Transverse colon (tissue), 4 donors: ENCODE measurements at regions not wholly inside any gene's neighbourhood (a gene's known extent, or its start where the extent isn't known, plus 50 kb on each side); places are given as distances from the start of the nearest gene placed in this dataset.

ENCODE experiments used
- DNase-seq: peaks from one replicate; pipeline ENCODE4 v3.0.0-alpha.2; 2019
- H3K27ac ChIP-seq, 4 donors: fragments of 200-600 bp; sonication (generic); 2 replicates each; pipeline ENCODE4 v1.5.1; 2016 to 2018; ENCODE audit warnings: inconsistent platforms in 4 of 4
- H3K27me3 ChIP-seq: fragments of 200-600 bp; sonication (generic); 2 replicates; pipeline ENCODE4 v1.5.1; 2017; ENCODE audit warnings: inconsistent platforms
- H3K36me3 ChIP-seq, 4 donors: fragments of 200-600 bp; sonication (generic); 2 replicates each; pipeline ENCODE4 v1.5.1; 2017 to 2019; ENCODE audit warnings: inconsistent platforms in 4 of 4
- H3K4me1 ChIP-seq, 4 donors: fragments of 200-600 bp; sonication (generic); 2 replicates each; pipeline ENCODE4 v1.5.1; 2017 to 2020; ENCODE audit warnings: inconsistent platforms in 4 of 4
- H3K4me3 ChIP-seq, 4 donors: fragments of 200-600 bp; sonication (generic); 1 replicate in 1 of 4; 2 replicates in 3 of 4; pipeline versions ENCODE4 v1.5.1 to v1.6.1; 2017 to 2019; ENCODE audit warnings: inconsistent platforms in 4 of 4
- H3K9me3 ChIP-seq, 2 donors: fragments of 200-600 bp; sonication (generic); 2 replicates each; pipeline ENCODE4 v1.5.1; 2017 to 2019; ENCODE audit warnings: inconsistent platforms in 2 of 2
- EP300 ChIP-seq: sonication (generic); formaldehyde crosslinking; IDR thresholded peaks from one replicate; pipeline ENCODE4 v1.6.1; 2017; ENCODE audit warnings: antibody characterized with exemption, low read depth
- POLR2A ChIP-seq: fragments of 450-650 bp; IDR thresholded peaks from one replicate; pipeline ENCODE4 v1.6.1; 2016; ENCODE audit warnings: antibody characterized with exemption, mild to moderate bottlenecking, moderate library complexity
- POLR2AphosphoS5 ChIP-seq, 3 donors: sonication (generic); formaldehyde crosslinking; IDR thresholded peaks; one replicate each; pipeline ENCODE4 v1.6.1; 2016; ENCODE audit warnings: antibody characterized with exemption in 3 of 3
- WGBS, 2 donors: methylation state at CpG; one replicate each; pipeline ENCODE4 v1.1.5; 2018; ENCODE audit warnings: low coverage in 1 of 2; 5-methylcytosine and 5-hydroxymethylcytosine counted together
- in situ Hi-C, 4 donors: fragments of 200-750 bp; cut with MboI; loops; one replicate each; pipeline versions ENCODE4 v1.15.0 to v1.15.1; 2017; ENCODE audit warnings: low sequenced_read_pairs in 3 of 4, low pct_ligation_motif_present in 1 of 4, low pct_unique_long_range_greater_than_20kb in 1 of 4
- intact Hi-C: fragments of 100-400 bp; cut with DNase I; formaldehyde crosslinking; loops from one replicate; pipeline ENCODE4 v1.15.1; 2023; ENCODE audit warnings: low total_unique reads
- TF ChIP-seq, protein P1 (sequence below), 5 experiments: fragments of 200-600 bp in 3 of 5; fragments of 450-650 bp in 2 of 5; sonication (generic) in 3 of 5; IDR thresholded peaks; 1 replicate in 2 of 5; 2 replicates in 3 of 5; pipeline ENCODE4 v1.5.1; 2016 to 2017; ENCODE audit warnings: antibody characterized with exemption in 5 of 5, inconsistent platforms in 3 of 5, mild to moderate bottlenecking in 2 of 5, moderate library complexity in 1 of 5

- Histone ChIP-seq H3K36me3 (no peaks in the 10 kb centered on the region), H3K27me3 (no peaks in the 10 kb centered on the region), H3K27ac (no peak overlapping the region), H3K4me3 (no peak overlapping the region), H3K4me1 (peaks cover 0 to 8% (median 4%) of the 10 kb centered on the region in 4 donors), H3K9me3 (no peaks in the 10 kb centered on the region)
- WGBS, 2 donors: 100% methylated on average over 1 to 2 of the region's 2 CpGs
- no peak for TF ChIP-seq POLR2AphosphoS5 (IDR thresholded peaks at IDR 0.05)
- TF ChIP-seq EP300: no peak
- TF ChIP-seq, protein P1, sequence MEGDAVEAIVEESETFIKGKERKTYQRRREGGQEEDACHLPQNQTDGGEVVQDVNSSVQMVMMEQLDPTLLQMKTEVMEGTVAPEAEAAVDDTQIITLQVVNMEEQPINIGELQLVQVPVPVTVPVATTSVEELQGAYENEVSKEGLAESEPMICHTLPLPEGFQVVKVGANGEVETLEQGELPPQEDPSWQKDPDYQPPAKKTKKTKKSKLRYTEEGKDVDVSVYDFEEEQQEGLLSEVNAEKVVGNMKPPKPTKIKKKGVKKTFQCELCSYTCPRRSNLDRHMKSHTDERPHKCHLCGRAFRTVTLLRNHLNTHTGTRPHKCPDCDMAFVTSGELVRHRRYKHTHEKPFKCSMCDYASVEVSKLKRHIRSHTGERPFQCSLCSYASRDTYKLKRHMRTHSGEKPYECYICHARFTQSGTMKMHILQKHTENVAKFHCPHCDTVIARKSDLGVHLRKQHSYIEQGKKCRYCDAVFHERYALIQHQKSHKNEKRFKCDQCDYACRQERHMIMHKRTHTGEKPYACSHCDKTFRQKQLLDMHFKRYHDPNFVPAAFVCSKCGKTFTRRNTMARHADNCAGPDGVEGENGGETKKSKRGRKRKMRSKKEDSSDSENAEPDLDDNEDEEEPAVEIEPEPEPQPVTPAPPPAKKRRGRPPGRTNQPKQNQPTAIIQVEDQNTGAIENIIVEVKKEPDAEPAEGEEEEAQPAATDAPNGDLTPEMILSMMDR (IDR thresholded peaks at IDR 0.05): no peak
- no peak for TF ChIP-seq POLR2A
- in situ Hi-C loops (no loop called here), intact Hi-C loops (no loop called here)
- DNase-seq: no peak
Measured at GRCh38 chr6:94131271-94131670, 711.9 kb upstream of the EPHA7 start.

DNA sequence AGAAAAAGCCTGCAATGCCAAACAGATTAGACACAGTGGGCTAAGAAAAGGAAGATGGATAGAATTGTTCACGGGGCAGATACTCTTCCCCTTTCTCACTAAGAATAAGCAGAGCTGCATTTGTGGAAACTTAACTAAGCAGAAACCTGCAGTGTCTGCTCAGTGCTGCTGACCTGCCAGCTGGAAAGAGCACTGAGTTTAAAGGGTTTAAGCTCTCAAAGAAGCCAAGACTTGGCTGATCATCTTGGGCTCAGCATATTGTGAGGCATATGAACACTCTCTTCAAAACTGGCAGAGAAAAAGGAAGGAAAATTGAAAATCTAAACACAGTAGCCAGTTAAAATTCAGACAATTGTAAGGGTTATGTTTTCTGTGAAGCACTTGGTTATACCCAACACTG lies 711.1 kb upstream of the EPHA7 start:
- H3K4me1 ChIP-seq: peaks cover 0 to 8% (median 4%) of the 10 kb centered on the region in 4 donors
- H3K36me3 ChIP-seq: no peaks in the 10 kb centered on the region
- 4% methylated on average over 1 of the region's 1 CpG; no CpG with 5 or more reads in 1 of the 2 donors for WGBS, 2 donors
- no peaks in the 10 kb centered on the region for H3K27me3 ChIP-seq
- no peak overlapping the region for H3K4me3 ChIP-seq
- TF ChIP-seq POLR2AphosphoS5 (IDR thresholded peaks at IDR 0.05): no peak
- TF ChIP-seq POLR2A: no peak
- TF ChIP-seq EP300: no peak
- TF ChIP-seq, protein P1 (IDR thresholded peaks at IDR 0.05): no peak
- intact Hi-C loops (no loop called here), in situ Hi-C loops (no loop called here)
- H3K9me3 ChIP-seq: no peaks in the 10 kb centered on the region
- no peak for DNase-seq
- H3K27ac ChIP-seq: no peak overlapping the region

GRCh38 chr6:94129926-94130325 lies 710.6 kb upstream of the EPHA7 start:
- Histone ChIP-seq H3K4me1 (peaks cover 0 to 8% (median 4%) of the 10 kb centered on the region in 4 donors), H3K27ac (no peak overlapping the region), H3K27me3 (no peaks in the 10 kb centered on the region), H3K36me3 (no peaks in the 10 kb centered on the region), H3K4me3 (no peak overlapping the region), H3K9me3 (no peaks in the 10 kb centered on the region)
- intact Hi-C loops: no loop called here
- DNase-seq: no peak
- TF ChIP-seq, protein P1 (IDR thresholded peaks at IDR 0.05): no peak
- no peak for TF ChIP-seq EP300
- no peak for TF ChIP-seq POLR2A
- TF ChIP-seq POLR2AphosphoS5 (IDR thresholded peaks at IDR 0.05): no peak
- in situ Hi-C loops: no loop called here

- TF ChIP-seq EP300 (no peak), POLR2A (no peak), POLR2AphosphoS5 (IDR thresholded peaks at IDR 0.05) (no peak)
- TF ChIP-seq, protein P1 (IDR thresholded peaks at IDR 0.05): no peak
- no peak for DNase-seq
- 64 to 66% methylated on average over 1 of the region's 1 CpG for WGBS, 2 donors
- H3K27ac ChIP-seq: no peak overlapping the region
- no peaks in the 10 kb centered on the region for H3K36me3 ChIP-seq
- H3K27me3 ChIP-seq: no peaks in the 10 kb centered on the region
- in situ Hi-C loops: no loop called here
- H3K4me3 ChIP-seq: no peak overlapping the region
- intact Hi-C loops: no loop called here
- peaks cover 0 to 8% (median 4%) of the 10 kb centered on the region in 4 donors for H3K4me1 ChIP-seq
- H3K9me3 ChIP-seq: no peaks in the 10 kb centered on the region
Measured at GRCh38 chr6:94127716-94128115, 708.4 kb upstream of the EPHA7 start.
